ENCODE measurements at regions not wholly inside any gene's neighbourhood (a gene's known extent, or its start where the extent isn't known, plus 50 kb on each side); places are given as distances from the start of the nearest gene placed in this dataset.

DNA sequence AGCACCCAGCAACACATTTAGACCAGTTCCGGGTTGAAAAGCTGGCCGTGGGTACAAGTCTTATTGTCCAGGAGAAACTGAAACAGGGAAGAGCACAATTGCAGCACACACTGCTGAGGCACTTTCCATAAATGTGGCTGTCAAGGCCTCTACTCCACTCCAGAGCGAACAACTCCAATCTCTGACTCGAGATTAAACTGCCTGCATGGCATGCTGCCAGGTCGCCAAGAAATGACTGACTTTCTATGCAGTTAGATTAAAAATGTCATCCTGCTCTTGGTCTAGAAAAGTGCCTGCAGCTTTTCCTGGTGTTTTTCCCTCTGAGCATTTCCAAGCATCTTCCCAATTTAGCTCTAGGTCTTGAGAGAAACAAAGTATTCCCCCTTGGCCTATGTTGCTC is 260.6 kb upstream of the EMCN start:
- Mint-ChIP-seq H3K4me3 (no peak overlapping the region), H3K4me1 (ENCODE audit: low read depth) (no peaks in the 10 kb centered on the region), H3K36me3 (ENCODE audit: insufficient read depth in 2 of 2) (peaks cover 0 to 3% of the 10 kb centered on the region in 2 donors), H3K27ac (no peak overlapping the region), H3K27me3 (ENCODE audit: low read depth) (no peaks in the 10 kb centered on the region), H3K9me3 (peaks cover 2 to 10% of the 10 kb centered on the region in 2 donors)
- no peak for ATAC-seq (replicated peaks in 1 of 2)
- no peak for DNase-seq

GRCh38 chr4:100762738-100763137 is 244.9 kb upstream of the EMCN start:
- no peaks in the 10 kb centered on the region for H3K36me3 Mint-ChIP-seq (ENCODE audit: insufficient read depth in 2 of 2)
- H3K4me3 Mint-ChIP-seq, result no peak overlapping the region
- H3K4me1 Mint-ChIP-seq (ENCODE audit: low read depth), result no peaks in the 10 kb centered on the region
- no peaks in the 10 kb centered on the region for H3K27me3 Mint-ChIP-seq (ENCODE audit: low read depth)
- no peak overlapping the region for H3K27ac Mint-ChIP-seq
- DNase-seq (no peak), ATAC-seq (replicated peaks in 1 of 2) (no peak)
- peaks cover 1 to 9% of the 10 kb centered on the region in 2 donors for H3K9me3 Mint-ChIP-seq

- ATAC-seq (replicated peaks in 1 of 2), result no peak
- H3K27ac Mint-ChIP-seq, result no peak overlapping the region
- H3K9me3 Mint-ChIP-seq, result peaks cover 3 to 10% of the 10 kb centered on the region in 2 donors
- H3K27me3 Mint-ChIP-seq (ENCODE audit: low read depth), result peaks cover 12% of the 10 kb centered on the region
- H3K4me3 Mint-ChIP-seq, result no peak overlapping the region
- DNase-seq, result no peak
- no peaks in the 10 kb centered on the region for H3K4me1 Mint-ChIP-seq (ENCODE audit: low read depth)
- H3K36me3 Mint-ChIP-seq (ENCODE audit: insufficient read depth in 2 of 2), result peaks cover 1% of the 10 kb centered on the region in 2 donors
Measured at GRCh38 chr4:100754751-100755150, 236.9 kb upstream of the EMCN start.

GRCh38 chr4:100746141-100746739 is 228.4 kb upstream of the EMCN start:
- Mint-ChIP-seq H3K4me1 (ENCODE audit: low read depth) (no peaks in the 10 kb centered on the region), H3K27ac (no peak overlapping the region), H3K4me3 (no peak overlapping the region), H3K27me3 (ENCODE audit: low read depth) (peaks cover 6% of the 10 kb centered on the region), H3K36me3 (ENCODE audit: insufficient read depth in 2 of 2) (no peaks in the 10 kb centered on the region), H3K9me3 (peaks cover 1 to 3% of the 10 kb centered on the region in 2 donors)
- ATAC-seq (replicated peaks in 1 of 2) (no peak), DNase-seq (no peak)

GRCh38 chr4:100742045-100742444 is 224.2 kb upstream of the EMCN start:
- Mint-ChIP-seq H3K4me3 (no peak overlapping the region), H3K9me3 (no peaks in the 10 kb centered on the region), H3K4me1 (ENCODE audit: low read depth) (no peaks in the 10 kb centered on the region), H3K36me3 (ENCODE audit: insufficient read depth in 2 of 2) (no peaks in the 10 kb centered on the region), H3K27me3 (ENCODE audit: low read depth) (peaks cover 6% of the 10 kb centered on the region), H3K27ac (no peak overlapping the region)
- DNase-seq (no peak), ATAC-seq (replicated peaks in 1 of 2) (no peak)

GRCh38 chr4:100739426-100739825 is 221.6 kb upstream of the EMCN start:
- Mint-ChIP-seq H3K36me3 (ENCODE audit: insufficient read depth in 2 of 2) (no peaks in the 10 kb centered on the region), H3K4me3 (no peak overlapping the region), H3K27me3 (ENCODE audit: low read depth) (peaks cover 6% of the 10 kb centered on the region), H3K4me1 (ENCODE audit: low read depth) (no peaks in the 10 kb centered on the region), H3K9me3 (peaks cover 0 to 4% of the 10 kb centered on the region in 2 donors), H3K27ac (no peak overlapping the region)
- no peak for ATAC-seq (replicated peaks in 1 of 2)
- no peak for DNase-seq

DNA sequence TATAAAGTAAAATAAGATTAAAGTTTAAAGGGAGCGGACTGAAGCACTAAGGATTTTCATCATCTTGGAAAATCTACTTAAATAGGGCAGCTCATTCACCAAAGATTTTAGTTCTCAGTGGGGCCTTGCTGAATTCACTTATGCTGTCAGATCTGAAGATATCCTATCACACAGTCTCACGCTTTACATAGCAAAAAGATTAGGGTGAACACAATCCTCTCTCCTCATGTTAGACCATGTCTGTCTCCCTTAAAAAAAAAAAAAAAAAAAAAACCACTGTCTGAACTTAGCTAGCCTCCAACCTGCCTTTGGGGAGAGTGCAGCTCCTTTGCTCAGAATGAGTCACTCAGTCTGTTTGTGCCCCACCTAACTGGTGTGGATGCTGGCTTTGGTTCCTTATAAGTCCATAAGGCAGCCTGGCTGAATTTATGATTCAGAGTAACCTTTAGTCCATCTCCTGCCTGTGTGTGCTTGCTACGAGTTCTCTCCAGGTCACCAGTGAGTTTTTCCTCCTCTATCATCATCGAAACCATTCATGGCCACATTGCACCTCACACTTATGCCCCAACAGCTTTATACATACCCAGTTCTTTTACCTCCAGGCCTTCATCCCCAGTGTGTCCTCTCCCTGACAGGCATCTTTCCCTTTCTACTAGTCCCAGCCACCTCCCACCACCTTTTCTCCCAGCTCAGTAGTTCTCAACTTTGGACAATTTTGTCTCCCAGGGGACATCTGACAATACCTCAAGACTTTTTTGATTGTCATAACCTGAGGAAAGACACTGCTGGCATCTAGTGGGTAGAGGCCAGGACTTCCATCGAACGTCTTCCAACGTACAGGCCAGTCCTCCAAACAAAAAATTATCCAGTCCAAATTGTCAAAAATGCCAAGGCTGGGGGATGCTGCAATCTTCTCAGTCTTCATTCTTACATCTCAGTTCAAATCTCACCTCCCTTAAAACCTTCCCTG is 220.7 kb upstream of the EMCN start:
- no peak for DNase-seq
- Mint-ChIP-seq H3K27me3 (ENCODE audit: low read depth) (peaks cover 6% of the 10 kb centered on the region), H3K4me3 (no peak overlapping the region), H3K27ac (no peak overlapping the region), H3K9me3 (peaks cover 4% of the 10 kb centered on the region in 2 donors), H3K4me1 (ENCODE audit: low read depth) (no peaks in the 10 kb centered on the region), H3K36me3 (ENCODE audit: insufficient read depth in 2 of 2) (peaks cover 0 to 3% of the 10 kb centered on the region in 2 donors)
- ATAC-seq (replicated peaks in 1 of 2), result peak in 1 of 2 donors; percentile 25

DNA sequence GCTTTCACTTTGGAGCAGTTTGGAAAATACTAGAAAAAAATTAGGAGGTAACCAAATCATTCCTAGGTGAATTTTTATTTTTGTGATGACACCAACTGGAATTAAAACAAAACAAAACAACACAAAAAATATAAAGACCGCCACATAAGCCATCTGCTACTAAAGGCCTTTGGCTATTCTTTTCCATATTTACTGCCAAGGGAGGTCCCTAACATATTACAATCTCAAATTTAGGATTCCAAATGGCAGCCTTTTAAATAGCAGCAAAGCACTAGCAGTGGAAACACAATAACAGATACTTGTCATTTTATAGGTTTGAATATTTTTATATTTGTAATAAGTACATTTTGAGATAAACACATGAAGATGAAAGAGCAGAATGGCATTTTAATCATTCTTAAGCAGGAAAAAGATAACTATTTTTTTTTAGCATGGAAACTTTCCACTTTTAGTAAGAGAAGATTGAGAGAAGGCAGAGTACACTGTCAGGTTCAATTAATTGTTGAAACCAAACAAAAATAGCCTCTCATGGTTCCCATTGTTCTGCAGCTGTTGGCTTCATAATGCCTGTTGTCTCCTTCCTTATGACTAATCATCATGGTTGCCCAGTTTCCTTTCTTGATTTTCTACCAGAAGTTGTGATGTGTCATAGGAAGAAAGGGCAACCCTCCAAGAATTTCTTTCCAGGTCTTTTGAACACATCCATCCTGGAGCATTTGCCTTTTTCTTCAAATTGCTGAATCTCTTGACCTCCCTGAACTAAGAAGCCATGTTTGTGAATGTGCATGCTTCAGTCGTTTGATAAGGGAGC is 219.0 kb upstream of the EMCN start:
- Mint-ChIP-seq H3K27me3 (ENCODE audit: low read depth) (peaks cover 6% of the 10 kb centered on the region), H3K27ac (no peak overlapping the region), H3K9me3 (peaks cover 4 to 5% of the 10 kb centered on the region in 2 donors), H3K4me1 (ENCODE audit: low read depth) (no peaks in the 10 kb centered on the region), H3K4me3 (no peak overlapping the region), H3K36me3 (ENCODE audit: insufficient read depth in 2 of 2) (peaks cover 0 to 3% of the 10 kb centered on the region in 2 donors)
- ATAC-seq (replicated peaks in 1 of 2) (no peak), DNase-seq (no peak)

- H3K4me1 Mint-ChIP-seq (ENCODE audit: low read depth), result no peaks in the 10 kb centered on the region
- DNase-seq (no peak), ATAC-seq (replicated peaks in 1 of 2) (no peak)
- no peak overlapping the region for H3K27ac Mint-ChIP-seq
- peaks cover 1% of the 10 kb centered on the region in 2 donors for H3K9me3 Mint-ChIP-seq
- peaks cover 0 to 1% of the 10 kb centered on the region in 2 donors for H3K36me3 Mint-ChIP-seq (ENCODE audit: insufficient read depth in 2 of 2)
- no peaks in the 10 kb centered on the region for H3K27me3 Mint-ChIP-seq (ENCODE audit: low read depth)
- H3K4me3 Mint-ChIP-seq, result no peak overlapping the region
Measured at GRCh38 chr4:100728861-100729260, 211.0 kb upstream of the EMCN start.

- no peaks in the 10 kb centered on the region for H3K4me1 Mint-ChIP-seq (ENCODE audit: low read depth)
- DNase-seq, result no peak
- no peak for ATAC-seq (replicated peaks in 1 of 2)
- no peaks in the 10 kb centered on the region for H3K27me3 Mint-ChIP-seq (ENCODE audit: low read depth)
- no peaks in the 10 kb centered on the region for H3K36me3 Mint-ChIP-seq (ENCODE audit: insufficient read depth in 2 of 2)
- no peak overlapping the region for H3K4me3 Mint-ChIP-seq
- H3K9me3 Mint-ChIP-seq, result no peaks in the 10 kb centered on the region
- H3K27ac Mint-ChIP-seq, result no peak overlapping the region
Measured at GRCh38 chr4:100722866-100723459, 205.1 kb upstream of the EMCN start.

- H3K27ac Mint-ChIP-seq, result no peak overlapping the region
- H3K36me3 Mint-ChIP-seq (ENCODE audit: insufficient read depth in 2 of 2), result no peaks in the 10 kb centered on the region
- no peaks in the 10 kb centered on the region for H3K27me3 Mint-ChIP-seq (ENCODE audit: low read depth)
- no peak for ATAC-seq (replicated peaks in 1 of 2)
- H3K4me1 Mint-ChIP-seq (ENCODE audit: low read depth), result no peaks in the 10 kb centered on the region
- DNase-seq, result no peak
- H3K4me3 Mint-ChIP-seq, result no peak overlapping the region
- H3K9me3 Mint-ChIP-seq, result no peaks in the 10 kb centered on the region
Measured at GRCh38 chr4:100722133-100722532, 204.3 kb upstream of the EMCN start.

- H3K27me3 Mint-ChIP-seq (ENCODE audit: low read depth), result no peaks in the 10 kb centered on the region
- no peaks in the 10 kb centered on the region for H3K9me3 Mint-ChIP-seq
- no peaks in the 10 kb centered on the region for H3K36me3 Mint-ChIP-seq (ENCODE audit: insufficient read depth in 2 of 2)
- H3K4me3 Mint-ChIP-seq, result no peak overlapping the region
- no peaks in the 10 kb centered on the region for H3K4me1 Mint-ChIP-seq (ENCODE audit: low read depth)
- DNase-seq (no peak), ATAC-seq (replicated peaks in 1 of 2) (no peak)
- no peak overlapping the region for H3K27ac Mint-ChIP-seq
Measured at GRCh38 chr4:100721490-100721889, 203.7 kb upstream of the EMCN start.

DNA sequence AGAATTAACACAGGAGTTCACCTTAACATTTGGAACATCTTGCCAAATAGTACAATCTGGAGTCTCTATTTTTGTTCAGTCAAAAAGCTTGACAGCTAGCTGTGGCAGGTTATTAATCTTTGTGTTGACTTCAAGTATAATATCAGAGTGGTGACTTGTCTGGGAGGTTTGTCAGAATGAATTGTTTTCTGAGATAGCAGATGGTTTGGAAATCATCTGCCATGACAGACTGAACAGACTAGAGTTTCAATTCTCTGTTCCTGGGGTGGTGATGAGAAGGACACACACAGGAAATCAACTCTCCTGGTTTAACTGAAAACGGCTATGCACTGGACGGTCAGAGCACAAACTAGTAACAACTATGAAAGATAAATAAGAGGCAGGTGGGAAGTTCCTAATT is 203.3 kb upstream of the EMCN start:
- no peak for ATAC-seq (replicated peaks in 1 of 2)
- no peaks in the 10 kb centered on the region for H3K27me3 Mint-ChIP-seq (ENCODE audit: low read depth)
- H3K27ac Mint-ChIP-seq, result no peak overlapping the region
- no peaks in the 10 kb centered on the region for H3K9me3 Mint-ChIP-seq
- H3K36me3 Mint-ChIP-seq (ENCODE audit: insufficient read depth in 2 of 2), result no peaks in the 10 kb centered on the region
- no peaks in the 10 kb centered on the region for H3K4me1 Mint-ChIP-seq (ENCODE audit: low read depth)
- H3K4me3 Mint-ChIP-seq, result no peak overlapping the region
- DNase-seq, result no peak

All from activated T-cell treated with anti-CD3 and anti-CD28 coated beads, Interleukin-2, amount 50 U/mL, for 72 hours (primary cell).